Hindlimb muscle (tissue), 1 donor: ENCODE measurements at regions not wholly inside any gene's neighbourhood (a gene's known extent, or its start where the extent isn't known, plus 50 kb on each side); places are given as distances from the start of the nearest gene placed in this dataset.
"Not testable (repeated sequence)": the region's sequence is repeated elsewhere in the genome, so short reads cannot be mapped to it uniquely, and the experiment has no call there.

Experiments
- DNase-seq: peaks from one replicate; pipeline ENCODE4 v3.0.0-alpha.2; 2013

GRCh38 chr11:14573539-14574057 lies 53.4 kb upstream of the PSMA1 start:
- not testable (repeated sequence) for DNase-seq

- DNase-seq: no peak
Observed at GRCh38 chr11:14577292-14577691, 57.1 kb upstream of the PSMA1 start.

- DNase-seq: no peak
Observed at GRCh38 chr11:14577835-14578529, 57.8 kb upstream of the PSMA1 start.

- no peak for DNase-seq
Observed at GRCh38 chr11:14578541-14578956, 58.4 kb upstream of the PSMA1 start.

GRCh38 chr11:14579646-14580045 lies 59.5 kb upstream of the PSMA1 start:
- DNase-seq: no peak

GRCh38 chr11:14582793-14583192 lies 60.8 kb upstream of the PDE3B start:
- peak; percentile 26 for DNase-seq

GRCh38 chr11:14583252-14584034 lies 60.2 kb upstream of the PDE3B start:
- peak; percentile 21 for DNase-seq

- DNase-seq: peak; percentile 13
Observed at GRCh38 chr11:14584035-14584363, 59.6 kb upstream of the PDE3B start.

- no peak for DNase-seq
Observed at GRCh38 chr11:14584595-14584994, 59.0 kb upstream of the PDE3B start.

- DNase-seq: no peak
Observed at GRCh38 chr11:14585438-14585837, 58.2 kb upstream of the PDE3B start.

GRCh38 chr11:14587258-14587657 lies 56.3 kb upstream of the PDE3B start:
- no peak for DNase-seq

GRCh38 chr11:14588681-14589080 lies 54.9 kb upstream of the PDE3B start:
- DNase-seq: no peak

GRCh38 chr11:14589421-14589820 lies 54.2 kb upstream of the PDE3B start:
- DNase-seq: no peak

- not testable (repeated sequence) for DNase-seq
Observed at GRCh38 chr11:14591046-14591445, 52.6 kb upstream of the PDE3B start.

GRCh38 chr11:14593671-14594070 lies 49.9 kb upstream of the PDE3B start:
- no peak for DNase-seq
